ENCODE measurements at regions not wholly inside any gene's neighbourhood (a gene's known extent, or its start where the extent isn't known, plus 50 kb on each side); places are given as distances from the start of the nearest gene placed in this dataset.

DNA sequence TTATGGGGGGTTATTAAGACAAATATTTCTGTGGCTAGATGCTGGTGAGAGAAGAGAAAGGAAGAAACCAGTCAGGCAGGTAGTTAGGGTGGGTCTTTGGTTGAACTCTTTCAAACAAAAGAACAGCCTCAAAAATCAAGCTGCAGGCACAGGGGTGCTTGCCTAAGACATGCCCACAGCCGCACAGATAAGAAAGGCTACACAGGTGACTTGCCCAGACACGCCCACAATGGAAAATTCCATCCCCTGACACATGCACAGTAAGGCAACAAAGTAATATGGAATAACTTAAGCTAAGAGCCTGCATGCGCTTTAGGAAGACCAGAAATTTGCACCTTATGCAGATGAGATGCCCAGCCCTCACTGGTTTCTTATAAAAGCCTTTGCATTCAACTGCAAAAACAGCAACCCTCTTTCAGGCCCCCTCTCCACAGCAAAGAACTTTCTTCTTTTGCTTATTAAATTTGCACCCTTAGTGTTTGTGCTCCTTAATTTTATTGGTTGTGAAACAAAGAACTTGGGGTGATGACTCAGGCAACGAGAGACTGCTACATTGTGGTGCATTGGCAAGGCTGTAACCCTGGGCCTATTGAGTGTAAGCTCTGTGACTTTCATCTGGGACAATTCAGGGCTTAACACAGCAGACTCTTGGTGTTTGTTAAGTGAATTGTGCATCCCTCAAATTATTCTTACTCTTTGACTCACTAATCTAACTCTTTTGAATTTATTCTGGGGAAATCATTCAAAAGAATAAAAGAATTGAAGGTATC, 149.4 kb downstream of the RPAP3 start:
- TF ChIP-seq, protein P1, sequence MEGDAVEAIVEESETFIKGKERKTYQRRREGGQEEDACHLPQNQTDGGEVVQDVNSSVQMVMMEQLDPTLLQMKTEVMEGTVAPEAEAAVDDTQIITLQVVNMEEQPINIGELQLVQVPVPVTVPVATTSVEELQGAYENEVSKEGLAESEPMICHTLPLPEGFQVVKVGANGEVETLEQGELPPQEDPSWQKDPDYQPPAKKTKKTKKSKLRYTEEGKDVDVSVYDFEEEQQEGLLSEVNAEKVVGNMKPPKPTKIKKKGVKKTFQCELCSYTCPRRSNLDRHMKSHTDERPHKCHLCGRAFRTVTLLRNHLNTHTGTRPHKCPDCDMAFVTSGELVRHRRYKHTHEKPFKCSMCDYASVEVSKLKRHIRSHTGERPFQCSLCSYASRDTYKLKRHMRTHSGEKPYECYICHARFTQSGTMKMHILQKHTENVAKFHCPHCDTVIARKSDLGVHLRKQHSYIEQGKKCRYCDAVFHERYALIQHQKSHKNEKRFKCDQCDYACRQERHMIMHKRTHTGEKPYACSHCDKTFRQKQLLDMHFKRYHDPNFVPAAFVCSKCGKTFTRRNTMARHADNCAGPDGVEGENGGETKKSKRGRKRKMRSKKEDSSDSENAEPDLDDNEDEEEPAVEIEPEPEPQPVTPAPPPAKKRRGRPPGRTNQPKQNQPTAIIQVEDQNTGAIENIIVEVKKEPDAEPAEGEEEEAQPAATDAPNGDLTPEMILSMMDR (IDR thresholded peaks at IDR 0.05): no peak
- TF ChIP-seq POLR2A (IDR thresholded peaks at IDR 0.05): no peak
